Endothelial cell of umbilical vein (primary cell): ENCODE measurements at regions not wholly inside any gene's neighbourhood (a gene's known extent, or its start where the extent isn't known, plus 50 kb on each side); places are given as distances from the start of the nearest gene placed in this dataset.

Experiments
- BruUV-seq: library from RNA; stranded (reverse); fragments of 400-500 nt; replicated peaks from 2 replicates; lab custom pipeline; 2021; lab: Mats Ljungman, UMichigan
- CTCF ChIA-PET: fragments of 300-600, 350-600 bp; sonication (Branson Sonifier 250); formaldehyde crosslinking; loops from one replicate; lab custom pipeline; 2021; ENCODE audit warnings: antibody characterized with exemption, inconsistent platforms; lab: Charles Lee
- POLR2A ChIA-PET: fragments of 300-600, 350-600 bp; sonication (Branson Sonifier 250); formaldehyde crosslinking; loops from one replicate; lab custom pipeline; 2021; ENCODE audit warnings: antibody characterized with exemption, inconsistent platforms; lab: Charles Lee
- DNase-seq: peaks from one replicate; pipeline ENCODE4 v3.0.0-alpha.2; 2011; ENCODE audit warnings: low read depth, low spot score
- FAIRE-seq: peaks from 2 replicates; lab custom pipeline; 2011; peaks lifted over from hg19 to GRCh38; lab: Jason Lieb, UNC
- H2AFZ ChIP-seq: 2 replicates; pipeline ENCODE4 v1.6.0; 2012; ENCODE audit warnings: low read depth, low read length, control low read depth, inconsistent platforms
- H3K27ac ChIP-seq: 2 replicates; pipeline ENCODE4 v1.5.1; 2011; ENCODE audit warnings: low read depth, mild to moderate bottlenecking, control low read depth, low read length, moderate library complexity; ENCODE audit not compliant: insufficient read depth
- H3K27me3 ChIP-seq, 2 experiments: 2 replicates each; pipeline versions ENCODE4 v1.6.0 to v1.6.1; 2011; ENCODE audit warnings: low read length in 2 of 2, mixed read lengths in 1 of 2; ENCODE audit not compliant: control insufficient read depth in 2 of 2, insufficient read depth in 2 of 2
- H3K36me3 ChIP-seq, 2 experiments: 2 replicates in 1 of 2; 3 replicates in 1 of 2; pipeline ENCODE4 v1.5.1; 2011; ENCODE audit warnings: low read length in 2 of 2, mild to moderate bottlenecking in 1 of 2, moderate library complexity in 1 of 2; ENCODE audit not compliant: control insufficient read depth in 2 of 2, insufficient read depth in 2 of 2; ENCODE audit errors: extremely low read depth in 1 of 2
- H3K4me1 ChIP-seq: 3 replicates; pipeline ENCODE4 v1.5.1; 2011; ENCODE audit warnings: mild to moderate bottlenecking, low read length; ENCODE audit not compliant: control insufficient read depth, insufficient read depth; ENCODE audit errors: extremely low read depth
- H3K4me2 ChIP-seq: 2 replicates; pipeline ENCODE4 v1.6.1; 2011; ENCODE audit warnings: low read length, control low read depth, mixed read lengths; ENCODE audit not compliant: insufficient read depth
- H3K4me3 ChIP-seq, 3 experiments: fragments of 200-600 bp in 1 of 3; sonication (generic), shearing (Covaris generic) in 1 of 3; replicated peaks in 1 of 3; 2 replicates each; pipeline ENCODE4 v1.5.1; 2011 to 2016; ENCODE audit warnings: control low read depth in 3 of 3, low read length in 3 of 3, mild to moderate bottlenecking in 2 of 3, inconsistent platforms in 1 of 3, low read depth in 1 of 3, moderate library complexity in 1 of 3; ENCODE audit not compliant: insufficient read depth in 1 of 3
- H3K79me2 ChIP-seq: 2 replicates; pipeline ENCODE4 v1.6.0; 2012; ENCODE audit warnings: low read length, inconsistent platforms; ENCODE audit not compliant: control insufficient read depth, insufficient read depth
- H3K9ac ChIP-seq: replicated peaks from 2 replicates; pipeline ENCODE3; 2011; ENCODE audit warnings: low read length, control low read depth; ENCODE audit not compliant: insufficient read depth; ENCODE audit errors: extremely low read depth
- H3K9me1 ChIP-seq: replicated peaks from 3 replicates; pipeline ENCODE4 v1.6.0; 2011; ENCODE audit warnings: mild to moderate bottlenecking, low read length; ENCODE audit not compliant: control insufficient read depth, insufficient read depth; ENCODE audit errors: extremely low read depth
- H3K9me3 ChIP-seq: replicated peaks from 2 replicates; pipeline ENCODE4 v1.5.1; 2012; ENCODE audit warnings: low read length, inconsistent platforms; ENCODE audit not compliant: control insufficient read depth, insufficient read depth
- H4K20me1 ChIP-seq: replicated peaks from 2 replicates; pipeline ENCODE3; 2011; ENCODE audit warnings: mild to moderate bottlenecking, low read length; ENCODE audit not compliant: control insufficient read depth, insufficient read depth; ENCODE audit errors: extremely low read depth
- EZH2 ChIP-seq: IDR thresholded peaks from 2 replicates; pipeline ENCODE4 v1.6.1; 2012; ENCODE audit warnings: borderline replicate concordance, low read depth, mild to moderate bottlenecking, moderate library complexity, low read length, inconsistent platforms; ENCODE audit not compliant: severe bottlenecking
- FOS ChIP-seq: IDR thresholded peaks from 2 replicates; pipeline ENCODE4 v1.6.1; 2011; ENCODE audit warnings: mild to moderate bottlenecking, low read length, moderate library complexity, borderline replicate concordance; ENCODE audit not compliant: insufficient read depth
- GATA2 ChIP-seq: IDR thresholded peaks from 2 replicates; pipeline ENCODE4 v1.7.0; 2011; ENCODE audit warnings: low read depth, mild to moderate bottlenecking, moderate library complexity, mixed read lengths, low read length; ENCODE audit not compliant: insufficient read length, insufficient read depth
- JUN ChIP-seq: IDR thresholded peaks from 2 replicates; pipeline ENCODE4 v1.6.1; 2011; ENCODE audit warnings: borderline replicate concordance, low read depth; ENCODE audit not compliant: insufficient read length, insufficient read depth
- MYC ChIP-seq: IDR thresholded peaks from one replicate; pipeline ENCODE4 v1.6.1; 2011; ENCODE audit warnings: mild to moderate bottlenecking, low read depth, low read length
- POLR2A ChIP-seq: IDR thresholded peaks from 2 replicates; pipeline ENCODE4 v1.6.1; 2012; ENCODE audit warnings: low read depth, mild to moderate bottlenecking, control low read depth, low read length
- POLR2AphosphoS5 ChIP-seq: IDR thresholded peaks from 2 replicates; pipeline ENCODE4 v1.6.1; 2012; ENCODE audit warnings: low read depth, mild to moderate bottlenecking, control low read depth, low read length, moderate library complexity; ENCODE audit not compliant: insufficient read depth
- dilution Hi-C: fragments of 300-500 bp; cut with MboI; formaldehyde crosslinking; loops from one replicate; pipeline ENCODE4 v1.15.0; 2019; ENCODE audit warnings: low sequenced_read_pairs; ENCODE audit not compliant: extremely low pct_ligation_motif_present
- intact Hi-C: fragments of 100-400 bp; cut with micrococcal nuclease; formaldehyde crosslinking; loops from one replicate; pipeline ENCODE4 v1.10.0; 2022
- TF ChIP-seq, protein P1 (sequence below): IDR thresholded peaks from 2 replicates; pipeline ENCODE4 v1.6.1; 2011; ENCODE audit not compliant: insufficient read depth, insufficient read length
- TF ChIP-seq, protein P2 (sequence below), 2 donors: IDR thresholded peaks; 1 replicate in 1 of 2; 2 replicates in 1 of 2; pipeline ENCODE4 v1.5.1; 2011; ENCODE audit warnings: low read length in 2 of 2, mild to moderate bottlenecking in 2 of 2, moderate library complexity in 2 of 2, control low read depth in 1 of 2, inconsistent platforms in 1 of 2, low read depth in 1 of 2; ENCODE audit not compliant: insufficient read depth in 1 of 2; ENCODE audit errors: extremely low read depth in 1 of 2

DNA sequence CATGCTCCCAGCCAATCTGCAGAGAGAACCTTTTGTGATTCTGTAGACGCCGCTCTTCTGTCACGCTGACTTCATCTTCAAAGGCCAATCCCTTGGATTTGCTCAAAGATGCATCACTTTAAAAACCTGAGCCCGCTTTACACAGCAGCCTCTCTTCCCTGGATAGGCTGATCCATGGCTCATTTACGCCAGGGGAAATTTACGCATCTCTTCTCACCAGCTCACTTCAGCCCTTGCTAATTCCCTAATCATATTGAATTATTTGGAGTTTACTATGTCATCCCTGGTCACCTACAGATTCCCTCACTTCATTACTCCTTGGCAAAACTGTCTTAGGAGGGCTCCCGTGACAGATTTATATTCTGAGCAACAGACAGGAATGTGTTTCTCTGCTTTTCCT is 256.2 kb downstream of the EN1 start:
- no peak for FAIRE-seq
- dilution Hi-C loops: no loop called here
- H3K9me3 ChIP-seq: no peaks in the 10 kb centered on the region

More for the DNA sequence above, 256.2 kb downstream of the EN1 start:
- ChIA-PET CTCF (no interaction called here), POLR2A (no interaction called here)
- BruUV-seq: no TSS peak
- Histone ChIP-seq H4K20me1 (no peaks in the 10 kb centered on the region), H3K4me2 (no peak overlapping the region), H3K79me2 (no peaks in the 10 kb centered on the region), H3K9ac (no peak overlapping the region), H3K27ac (no peak overlapping the region), H3K9me1 (no peaks in the 10 kb centered on the region), H3K36me3 (no peaks in the 10 kb centered on the region), H3K27me3 (no peaks in the 10 kb centered on the region), H3K4me1 (no peaks in the 10 kb centered on the region), H2AFZ (no peak overlapping the region), H3K4me3 (no peak overlapping the region)
- no peak for DNase-seq
- TF ChIP-seq POLR2AphosphoS5 (no peak), FOS (no peak), EZH2 (no peak), GATA2 (no peak), JUN (no peak), POLR2A (no peak), MYC (no peak)
- TF ChIP-seq, protein P1, sequence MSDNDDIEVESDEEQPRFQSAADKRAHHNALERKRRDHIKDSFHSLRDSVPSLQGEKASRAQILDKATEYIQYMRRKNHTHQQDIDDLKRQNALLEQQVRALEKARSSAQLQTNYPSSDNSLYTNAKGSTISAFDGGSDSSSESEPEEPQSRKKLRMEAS: no peak
- TF ChIP-seq, protein P2, sequence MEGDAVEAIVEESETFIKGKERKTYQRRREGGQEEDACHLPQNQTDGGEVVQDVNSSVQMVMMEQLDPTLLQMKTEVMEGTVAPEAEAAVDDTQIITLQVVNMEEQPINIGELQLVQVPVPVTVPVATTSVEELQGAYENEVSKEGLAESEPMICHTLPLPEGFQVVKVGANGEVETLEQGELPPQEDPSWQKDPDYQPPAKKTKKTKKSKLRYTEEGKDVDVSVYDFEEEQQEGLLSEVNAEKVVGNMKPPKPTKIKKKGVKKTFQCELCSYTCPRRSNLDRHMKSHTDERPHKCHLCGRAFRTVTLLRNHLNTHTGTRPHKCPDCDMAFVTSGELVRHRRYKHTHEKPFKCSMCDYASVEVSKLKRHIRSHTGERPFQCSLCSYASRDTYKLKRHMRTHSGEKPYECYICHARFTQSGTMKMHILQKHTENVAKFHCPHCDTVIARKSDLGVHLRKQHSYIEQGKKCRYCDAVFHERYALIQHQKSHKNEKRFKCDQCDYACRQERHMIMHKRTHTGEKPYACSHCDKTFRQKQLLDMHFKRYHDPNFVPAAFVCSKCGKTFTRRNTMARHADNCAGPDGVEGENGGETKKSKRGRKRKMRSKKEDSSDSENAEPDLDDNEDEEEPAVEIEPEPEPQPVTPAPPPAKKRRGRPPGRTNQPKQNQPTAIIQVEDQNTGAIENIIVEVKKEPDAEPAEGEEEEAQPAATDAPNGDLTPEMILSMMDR (IDR thresholded peaks at IDR 0.05; ENCODE audit: extremely low read depth in 1 of 2, insufficient read depth in 1 of 2, low read depth in 1 of 2, low read length in 2 of 2): no peak
- intact Hi-C loops: no loop called here
